SK-N-SH (cell line): ENCODE measurements at regions not wholly inside any gene's neighbourhood (a gene's known extent, or its start where the extent isn't known, plus 50 kb on each side); places are given as distances from the start of the nearest gene placed in this dataset.
"Not testable (repeated sequence)": the region's sequence is repeated elsewhere in the genome, so short reads cannot be mapped to it uniquely, and the experiment has no call there.

ENCODE experiments used
- CTCF ChIA-PET: fragments of 300-600, 350-600 bp; formaldehyde crosslinking; extraction: SDS; loops from one replicate; lab custom pipeline; 2021; lab: Yijun Ruan, JAX
- POLR2A ChIA-PET: fragments of 350-600 bp; sonication (Branson Sonifier 250); formaldehyde crosslinking; extraction: SDS; loops from one replicate; lab custom pipeline; 2020; ENCODE audit warnings: antibody characterized with exemption, inconsistent platforms; lab: Yijun Ruan, JAX
- DNase-seq: peaks from one replicate; pipeline ENCODE4 v3.0.0; 2012
- H2AFZ ChIP-seq: fragments of 200-600 bp; sonication (generic); 2 replicates; pipeline ENCODE4 v1.8.1; 2016; ENCODE audit warnings: antibody characterized with exemption, mild to moderate bottlenecking, low read depth
- H3F3A ChIP-seq: fragments of 200-600 bp; sonication (generic); replicated peaks from 2 replicates; pipeline ENCODE3; 2016; ENCODE audit warnings: antibody characterized with exemption, mild to moderate bottlenecking; ENCODE audit not compliant: insufficient read depth
- H3K27ac ChIP-seq, 2 experiments: fragments of 200-500 bp in 1 of 2; fragments of 200-600 bp in 1 of 2; sonication (Bioruptor generic) in 1 of 2; sonication (generic), shearing (Covaris generic) in 1 of 2; 2 replicates each; pipeline versions ENCODE4 v1.5.1 to v1.6.1; 2014 to 2016; ENCODE audit warnings: low read depth in 2 of 2, inconsistent platforms in 1 of 2, low read length in 1 of 2, mild to moderate bottlenecking in 1 of 2, mixed read lengths in 1 of 2
- H3K27me3 ChIP-seq: fragments of 200-600 bp; sonication (generic), shearing (Covaris generic); 2 replicates; pipeline ENCODE4 v1.6.1; 2016; ENCODE audit warnings: mixed run types; ENCODE audit not compliant: insufficient read depth
- H3K36me3 ChIP-seq, 2 experiments: fragments of 200-500 bp in 1 of 2; fragments of 200-600 bp in 1 of 2; sonication (Bioruptor generic) in 1 of 2; sonication (generic) in 1 of 2; replicated peaks in 1 of 2; 2 replicates each; pipeline versions ENCODE3 to v1.5.1; 2014 to 2016; ENCODE audit warnings: low read length in 1 of 2, mild to moderate bottlenecking in 1 of 2; ENCODE audit not compliant: insufficient read depth in 2 of 2, control insufficient read depth in 1 of 2
- H3K4me1 ChIP-seq, 2 experiments: fragments of 200-500 bp in 1 of 2; fragments of 200-600 bp in 1 of 2; sonication (Bioruptor generic) in 1 of 2; sonication (generic), shearing (Covaris generic) in 1 of 2; 2 replicates each; pipeline versions ENCODE4 v1.5.1 to v1.6.1; 2014 to 2016; ENCODE audit warnings: low read depth in 1 of 2, low read length in 1 of 2, mixed run types in 1 of 2; ENCODE audit not compliant: insufficient read depth in 2 of 2, control insufficient read depth in 1 of 2
- H3K4me2 ChIP-seq: fragments of 200-600 bp; sonication (generic), shearing (Covaris generic); 2 replicates; pipeline ENCODE4 v1.6.1; 2017; ENCODE audit warnings: mixed run types
- H3K4me3 ChIP-seq, 2 experiments: fragments of 200-500 bp in 1 of 2; fragments of 200-600 bp in 1 of 2; sonication (Bioruptor generic) in 1 of 2; sonication (generic), shearing (Covaris generic) in 1 of 2; 2 replicates each; pipeline versions ENCODE4 v1.5.1 to v1.8.1; 2014 to 2016; ENCODE audit warnings: low read depth in 2 of 2, inconsistent platforms in 1 of 2, low read length in 1 of 2, mild to moderate bottlenecking in 1 of 2, mixed read lengths in 1 of 2, moderate library complexity in 1 of 2
- H3K79me2 ChIP-seq: fragments of 200-600 bp; sonication (generic); 2 replicates; pipeline ENCODE4 v1.8.1; 2017; ENCODE audit warnings: mild to moderate bottlenecking; ENCODE audit not compliant: insufficient read depth
- H3K9ac ChIP-seq: fragments of 200-600 bp; sonication (generic); 2 replicates; pipeline ENCODE4 v1.6.1; 2017; ENCODE audit warnings: mixed run types
- H3K9me2 ChIP-seq: fragments of 200-600 bp; sonication (generic); 2 replicates; pipeline ENCODE4 v1.6.1; 2017; ENCODE audit warnings: mixed run types
- H3K9me3 ChIP-seq: fragments of 200-600 bp; sonication (generic); 2 replicates; pipeline ENCODE4 v1.6.1; 2017; ENCODE audit warnings: mixed run types, mild to moderate bottlenecking, moderate library complexity
- H4K20me1 ChIP-seq: fragments of 200-600 bp; sonication (generic); 2 replicates; pipeline ENCODE4 v1.6.1; 2017; ENCODE audit warnings: mild to moderate bottlenecking, mixed run types; ENCODE audit not compliant: insufficient read depth
- EP300 ChIP-seq, 2 experiments: IDR thresholded peaks; 2 replicates each; pipeline versions ENCODE4 v1.4.0 to v1.6.1; 2012; ENCODE audit warnings: borderline replicate concordance in 1 of 2, low read depth in 1 of 2, low read length in 1 of 2
- FOXJ3 ChIP-seq: sonication (generic); formaldehyde crosslinking; IDR thresholded peaks from 2 replicates; pipeline ENCODE4 v1.5.1; 2020; ENCODE audit warnings: mild to moderate bottlenecking, missing genetic modification reagents
- GATA2 ChIP-seq: sonication (generic); formaldehyde crosslinking; IDR thresholded peaks from 2 replicates; pipeline ENCODE4 v1.5.0; 2020; ENCODE audit warnings: mild to moderate bottlenecking, missing genetic modification reagents
- MEF2A ChIP-seq: IDR thresholded peaks from 2 replicates; pipeline ENCODE4 v1.4.0; 2012; ENCODE audit warnings: low read depth, borderline replicate concordance
- NFIC ChIP-seq: IDR thresholded peaks from 2 replicates; pipeline ENCODE4 v1.4.0; 2012; ENCODE audit warnings: borderline replicate concordance
- NRF1 ChIP-seq: IDR thresholded peaks from 2 replicates; pipeline ENCODE4 v1.6.1; 2012; ENCODE audit warnings: low read depth, mild to moderate bottlenecking, low read length
- RAD21 ChIP-seq: IDR thresholded peaks from 2 replicates; pipeline ENCODE4 v1.6.1; 2012; ENCODE audit warnings: mild to moderate bottlenecking, low read length
- RCOR1 ChIP-seq: fragments of 150-350 bp; IDR thresholded peaks from 2 replicates; pipeline ENCODE4 v1.6.1; 2017; ENCODE audit warnings: antibody characterized with exemption, low read length
- RXRA ChIP-seq: IDR thresholded peaks from 2 replicates; pipeline ENCODE4 v1.4.0; 2012; ENCODE audit warnings: low read depth, mild to moderate bottlenecking, borderline replicate concordance
- SIN3A ChIP-seq: IDR thresholded peaks from 2 replicates; pipeline ENCODE4 v1.6.1; 2012; ENCODE audit warnings: low read depth, mild to moderate bottlenecking, low read length, moderate library complexity, borderline replicate concordance
- TAF1 ChIP-seq: IDR thresholded peaks from 2 replicates; pipeline ENCODE4 v1.6.1; 2012; ENCODE audit warnings: low read depth, mild to moderate bottlenecking, low read length, moderate library complexity, borderline replicate concordance
- TCF12 ChIP-seq: IDR thresholded peaks from 2 replicates; pipeline ENCODE4 v1.4.0; 2012
- WGBS: methylation state at CpG from one replicate; pipeline ENCODE4 v1.1.6; 2017; ENCODE audit warnings: low lambda C conversion rate; 5-methylcytosine and 5-hydroxymethylcytosine counted together
- TF ChIP-seq, protein P1 (sequence below): IDR thresholded peaks from 2 replicates; pipeline ENCODE4; 2012
- TF ChIP-seq, protein P2 (sequence below): IDR thresholded peaks from 2 replicates; pipeline ENCODE4 v1.4.0; 2012; ENCODE audit warnings: low read depth, borderline replicate concordance

DNA sequence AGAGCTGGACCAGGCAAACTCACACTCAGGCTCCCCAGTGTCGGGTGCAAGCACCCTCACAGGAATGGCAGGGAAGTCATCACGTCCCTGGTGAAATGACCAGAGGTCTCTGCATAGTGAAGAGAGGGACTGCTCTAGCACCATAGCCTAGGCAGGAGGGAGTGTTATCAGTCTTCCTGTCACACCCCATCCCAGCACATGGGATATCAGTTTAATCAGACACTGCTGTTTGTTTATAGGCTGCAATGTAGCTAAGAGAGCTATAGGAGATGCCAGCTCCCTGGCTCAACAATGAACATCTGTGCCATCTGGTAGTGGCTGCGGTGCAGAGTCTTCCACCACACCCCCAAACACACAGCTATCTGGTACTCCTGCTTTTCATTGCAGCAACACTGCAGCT, 776.6 kb downstream of the ZNF385D start:
- no peaks in the 10 kb centered on the region for H3K27me3 ChIP-seq
- TF ChIP-seq SIN3A, result no peak
- TF ChIP-seq, protein P1, sequence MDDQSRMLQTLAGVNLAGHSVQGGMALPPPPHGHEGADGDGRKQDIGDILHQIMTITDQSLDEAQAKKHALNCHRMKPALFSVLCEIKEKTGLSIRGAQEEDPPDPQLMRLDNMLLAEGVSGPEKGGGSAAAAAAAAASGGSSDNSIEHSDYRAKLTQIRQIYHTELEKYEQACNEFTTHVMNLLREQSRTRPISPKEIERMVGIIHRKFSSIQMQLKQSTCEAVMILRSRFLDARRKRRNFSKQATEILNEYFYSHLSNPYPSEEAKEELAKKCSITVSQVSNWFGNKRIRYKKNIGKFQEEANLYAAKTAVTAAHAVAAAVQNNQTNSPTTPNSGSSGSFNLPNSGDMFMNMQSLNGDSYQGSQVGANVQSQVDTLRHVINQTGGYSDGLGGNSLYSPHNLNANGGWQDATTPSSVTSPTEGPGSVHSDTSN, result no peak
- TF ChIP-seq NFIC, result no peak
- peak; percentile 67 for TF ChIP-seq GATA2
- no peak for TF ChIP-seq TAF1
- TF ChIP-seq RCOR1, result peak; percentile 80
- TF ChIP-seq RXRA, result no peak
- TF ChIP-seq, protein P2, sequence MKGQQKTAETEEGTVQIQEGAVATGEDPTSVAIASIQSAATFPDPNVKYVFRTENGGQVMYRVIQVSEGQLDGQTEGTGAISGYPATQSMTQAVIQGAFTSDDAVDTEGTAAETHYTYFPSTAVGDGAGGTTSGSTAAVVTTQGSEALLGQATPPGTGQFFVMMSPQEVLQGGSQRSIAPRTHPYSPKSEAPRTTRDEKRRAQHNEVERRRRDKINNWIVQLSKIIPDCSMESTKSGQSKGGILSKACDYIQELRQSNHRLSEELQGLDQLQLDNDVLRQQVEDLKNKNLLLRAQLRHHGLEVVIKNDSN, result no peak
- TF ChIP-seq TCF12, result no peak
- no peak for TF ChIP-seq MEF2A
- no peak for TF ChIP-seq FOXJ3 (CRISPR knock-in tag)
- no peak for TF ChIP-seq NRF1
- peak in 1 of 2 experiments; percentile 73; a peak in 2 of 4 replicates for TF ChIP-seq EP300 (IDR thresholded peaks at IDR 0.05; ENCODE audit: borderline replicate concordance in 1 of 2, low read depth in 1 of 2, low read length in 1 of 2)
- TF ChIP-seq RAD21, result peak; percentile 52
- 10% methylated on average over 2 of the region's 3 CpGs for WGBS
- H3K36me3 ChIP-seq, result no peaks in the 10 kb centered on the region
- H3K9me3 ChIP-seq, result no peaks in the 10 kb centered on the region
- ChIA-PET CTCF (interaction anchor here (0.6 to 1.1 kb wide), 3 partner anchors 8 to 920 kb away, joined by 3 to 5 read pairs (median 3); no protein-coding TSS in a partner anchor), POLR2A (no interaction called here)
- H3K9ac ChIP-seq, result no peak overlapping the region
- 0 out of 2 replicates have a peak, but pooled peaks cover 4% of the 10 kb centered on the region for H3K9me2 ChIP-seq
- no peaks in the 10 kb centered on the region for H3K79me2 ChIP-seq
- peak; percentile 42 for DNase-seq
- no peak overlapping the region for H2AFZ ChIP-seq
- H3K4me3 ChIP-seq, result no peak overlapping the region
- no peak overlapping the region for H3K4me2 ChIP-seq
- no peaks in the 10 kb centered on the region for H3F3A ChIP-seq
- H3K27ac ChIP-seq, result no peak overlapping the region
- H4K20me1 ChIP-seq, result no peaks in the 10 kb centered on the region
- peaks cover 0 to 15% of the 10 kb centered on the region in 2 experiments; a peak in 1 of 4 replicates for H3K4me1 ChIP-seq

DNA sequence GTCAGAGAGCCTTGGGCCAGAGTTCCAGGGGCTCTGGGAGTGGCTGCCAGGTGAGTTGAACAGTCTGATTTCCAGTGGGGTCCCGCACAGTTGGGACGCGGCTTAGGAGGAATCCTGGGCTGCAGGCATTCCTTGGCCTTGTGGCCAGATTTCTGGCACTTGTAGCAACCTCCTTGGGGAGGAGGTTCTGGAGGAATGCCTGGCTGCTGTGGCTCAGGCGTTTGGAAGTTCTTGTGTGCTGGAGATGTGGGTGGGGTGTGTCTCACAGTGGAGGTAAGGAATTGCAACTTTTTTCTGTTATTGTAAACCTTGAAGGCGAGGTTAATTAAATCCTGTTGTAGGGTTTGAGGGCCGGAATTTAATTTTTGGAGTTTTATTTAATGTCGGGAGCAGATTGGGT, 780.2 kb downstream of the ZNF385D start:
- POLR2A ChIA-PET, DNase-seq, H3F3A ChIP-seq, H3K4me3 ChIP-seq, H3K79me2 ChIP-seq, H3K27me3 ChIP-seq, H2AFZ ChIP-seq, H3K4me2 ChIP-seq, H3K9me3 ChIP-seq, H3K36me3 ChIP-seq, H3K9ac ChIP-seq, CTCF ChIA-PET, H3K9me2 ChIP-seq, H3K27ac ChIP-seq, H4K20me1 ChIP-seq: not testable (repeated sequence)
- 49% methylated on average over 4 of the region's 7 CpGs for WGBS
- H3K4me1 ChIP-seq, result peaks cover 0 to 15% of the 10 kb centered on the region in 2 experiments; a peak in 1 of 4 replicates

DNA sequence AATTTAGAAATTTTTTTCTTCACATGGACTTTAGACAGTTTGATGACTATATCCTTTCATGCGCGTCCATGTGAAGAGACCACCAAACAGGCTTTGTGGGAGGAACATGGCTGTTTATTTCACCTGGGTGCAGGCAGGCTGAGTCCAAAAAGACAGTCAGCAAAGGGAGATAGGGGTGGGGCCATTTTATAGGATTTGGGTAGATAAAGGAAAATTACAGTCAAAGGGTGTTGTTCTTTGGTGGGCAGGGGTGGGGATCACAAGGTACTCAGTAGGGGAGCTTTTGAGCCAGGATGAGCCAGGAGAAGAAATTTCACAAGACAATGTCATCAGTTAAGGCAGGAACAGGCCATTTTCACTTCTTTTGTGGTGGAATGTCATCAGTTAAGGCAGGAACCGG, 781.5 kb upstream of the SGO1 start:
- H3K4me1 ChIP-seq, H3K9me2 ChIP-seq, H3K27ac ChIP-seq, H3K27me3 ChIP-seq, H3K4me2 ChIP-seq, CTCF ChIA-PET, H3F3A ChIP-seq, H4K20me1 ChIP-seq, POLR2A ChIA-PET, H2AFZ ChIP-seq, H3K4me3 ChIP-seq, H3K79me2 ChIP-seq, H3K9me3 ChIP-seq, H3K36me3 ChIP-seq, DNase-seq, H3K9ac ChIP-seq: not testable (repeated sequence)
- WGBS, result 100% methylated on average over 2 of the region's 3 CpGs
